IMR-90 (cell line): ENCODE measurements at regions not wholly inside any gene's neighbourhood (a gene's known extent, or its start where the extent isn't known, plus 50 kb on each side); places are given as distances from the start of the nearest gene placed in this dataset.

Experiments used
- CEBPB ChIP-seq: IDR thresholded peaks from 2 replicates; pipeline ENCODE4 v1.6.1; 2012; ENCODE audit warnings: low read depth, low read length, improper control_type of control experiment
- FOS ChIP-seq: fragments of 150-350 bp; IDR thresholded peaks from 2 replicates; pipeline ENCODE4 v1.6.1; 2016; ENCODE audit warnings: low read depth, low read length
- MXI1 ChIP-seq: IDR thresholded peaks from 2 replicates; pipeline ENCODE4 v1.6.1; 2012; ENCODE audit warnings: low read depth, mild to moderate bottlenecking, low read length, moderate library complexity, borderline replicate concordance
- POLR2A ChIP-seq: IDR thresholded peaks from 2 replicates; pipeline ENCODE4 v1.6.1; 2012; ENCODE audit warnings: mild to moderate bottlenecking, low read depth, low read length
- RFX5 ChIP-seq: IDR thresholded peaks from 2 replicates; pipeline ENCODE4 v1.8.0; 2012; ENCODE audit warnings: low read depth, mild to moderate bottlenecking, low read length, moderate library complexity
- TF ChIP-seq, protein P1 (sequence below): conservative IDR thresholded peaks from 2 replicates; pipeline ENCODE4 v1.5.1; 2012; ENCODE audit warnings: mild to moderate bottlenecking, low read depth, low read length, improper control_type of control experiment
- TF ChIP-seq, protein P2 (sequence below): fragments of 150-350 bp; IDR thresholded peaks from 2 replicates; pipeline ENCODE4 v1.6.1; 2017; ENCODE audit warnings: mild to moderate bottlenecking, antibody characterized with exemption, low read length, low read depth
- TF ChIP-seq, protein P3 (sequence below): fragments of 150-350 bp; IDR thresholded peaks from 2 replicates; pipeline ENCODE4 v1.6.1; 2016; ENCODE audit warnings: low read depth, mild to moderate bottlenecking, low read length, moderate library complexity, borderline replicate concordance

DNA sequence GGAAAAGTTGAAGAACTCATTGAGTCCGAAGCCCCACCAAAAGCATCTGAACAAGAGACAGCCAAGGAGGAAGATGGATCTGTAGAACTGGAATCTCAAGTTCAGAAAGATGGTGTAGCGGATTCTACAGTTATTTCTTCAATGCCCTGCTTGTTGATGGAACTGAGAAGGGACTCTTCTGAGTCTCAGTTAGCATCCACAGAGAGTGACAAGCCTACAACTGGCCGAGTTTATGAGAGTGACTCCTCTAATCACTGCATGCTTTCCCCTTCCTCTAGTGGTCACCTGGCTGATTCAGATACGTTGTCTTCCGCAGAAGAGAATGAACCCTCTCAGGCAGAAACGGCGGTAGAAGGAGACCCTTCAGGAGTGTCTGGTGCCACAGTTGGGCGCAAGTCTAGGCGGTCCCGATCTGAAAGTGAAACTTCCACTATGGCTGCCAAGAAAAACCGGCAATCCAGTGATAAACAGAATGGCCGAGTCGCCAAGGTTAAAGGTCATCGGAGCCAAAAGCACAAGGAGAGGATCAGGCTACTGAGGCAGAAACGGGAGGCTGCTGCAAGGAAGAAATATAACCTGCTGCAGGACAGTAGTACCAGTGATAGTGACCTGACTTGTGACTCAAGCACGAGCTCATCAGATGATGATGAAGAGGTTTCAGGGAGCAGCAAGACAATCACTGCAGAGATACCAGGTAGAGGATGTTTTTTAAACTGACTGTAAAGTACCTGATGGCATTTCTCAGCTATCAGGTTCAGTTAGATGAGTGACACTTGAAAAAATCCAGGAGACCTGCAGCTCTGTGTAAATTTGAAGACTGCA lies 111.9 kb downstream of the HAUS1 start:
- TF ChIP-seq RFX5 = no peak
- TF ChIP-seq POLR2A = no peak
- TF ChIP-seq, protein P1, sequence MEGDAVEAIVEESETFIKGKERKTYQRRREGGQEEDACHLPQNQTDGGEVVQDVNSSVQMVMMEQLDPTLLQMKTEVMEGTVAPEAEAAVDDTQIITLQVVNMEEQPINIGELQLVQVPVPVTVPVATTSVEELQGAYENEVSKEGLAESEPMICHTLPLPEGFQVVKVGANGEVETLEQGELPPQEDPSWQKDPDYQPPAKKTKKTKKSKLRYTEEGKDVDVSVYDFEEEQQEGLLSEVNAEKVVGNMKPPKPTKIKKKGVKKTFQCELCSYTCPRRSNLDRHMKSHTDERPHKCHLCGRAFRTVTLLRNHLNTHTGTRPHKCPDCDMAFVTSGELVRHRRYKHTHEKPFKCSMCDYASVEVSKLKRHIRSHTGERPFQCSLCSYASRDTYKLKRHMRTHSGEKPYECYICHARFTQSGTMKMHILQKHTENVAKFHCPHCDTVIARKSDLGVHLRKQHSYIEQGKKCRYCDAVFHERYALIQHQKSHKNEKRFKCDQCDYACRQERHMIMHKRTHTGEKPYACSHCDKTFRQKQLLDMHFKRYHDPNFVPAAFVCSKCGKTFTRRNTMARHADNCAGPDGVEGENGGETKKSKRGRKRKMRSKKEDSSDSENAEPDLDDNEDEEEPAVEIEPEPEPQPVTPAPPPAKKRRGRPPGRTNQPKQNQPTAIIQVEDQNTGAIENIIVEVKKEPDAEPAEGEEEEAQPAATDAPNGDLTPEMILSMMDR = no peak
- no peak for TF ChIP-seq MXI1
- no peak for TF ChIP-seq FOS
- TF ChIP-seq, protein P2, sequence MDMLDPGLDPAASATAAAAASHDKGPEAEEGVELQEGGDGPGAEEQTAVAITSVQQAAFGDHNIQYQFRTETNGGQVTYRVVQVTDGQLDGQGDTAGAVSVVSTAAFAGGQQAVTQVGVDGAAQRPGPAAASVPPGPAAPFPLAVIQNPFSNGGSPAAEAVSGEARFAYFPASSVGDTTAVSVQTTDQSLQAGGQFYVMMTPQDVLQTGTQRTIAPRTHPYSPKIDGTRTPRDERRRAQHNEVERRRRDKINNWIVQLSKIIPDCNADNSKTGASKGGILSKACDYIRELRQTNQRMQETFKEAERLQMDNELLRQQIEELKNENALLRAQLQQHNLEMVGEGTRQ = no peak
- no peak for TF ChIP-seq CEBPB
- TF ChIP-seq, protein P3, sequence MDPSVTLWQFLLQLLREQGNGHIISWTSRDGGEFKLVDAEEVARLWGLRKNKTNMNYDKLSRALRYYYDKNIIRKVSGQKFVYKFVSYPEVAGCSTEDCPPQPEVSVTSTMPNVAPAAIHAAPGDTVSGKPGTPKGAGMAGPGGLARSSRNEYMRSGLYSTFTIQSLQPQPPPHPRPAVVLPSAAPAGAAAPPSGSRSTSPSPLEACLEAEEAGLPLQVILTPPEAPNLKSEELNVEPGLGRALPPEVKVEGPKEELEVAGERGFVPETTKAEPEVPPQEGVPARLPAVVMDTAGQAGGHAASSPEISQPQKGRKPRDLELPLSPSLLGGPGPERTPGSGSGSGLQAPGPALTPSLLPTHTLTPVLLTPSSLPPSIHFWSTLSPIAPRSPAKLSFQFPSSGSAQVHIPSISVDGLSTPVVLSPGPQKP = no peak
